Spleen (tissue), 7 donors: ENCODE measurements at regions not wholly inside any gene's neighbourhood (a gene's known extent, or its start where the extent isn't known, plus 50 kb on each side); places are given as distances from the start of the nearest gene placed in this dataset.

Experiments
- POLR2A ChIP-seq, 3 donors: fragments of 450-650 bp; IDR thresholded peaks; one replicate each; pipeline ENCODE4 v1.5.1; 2017; ENCODE audit warnings: antibody characterized with exemption in 3 of 3, mild to moderate bottlenecking in 1 of 3
- POLR2AphosphoS5 ChIP-seq, 3 donors: sonication (generic); formaldehyde crosslinking; IDR thresholded peaks; one replicate each; pipeline ENCODE4 v1.5.1; 2017; ENCODE audit warnings: antibody characterized with exemption in 3 of 3
- TF ChIP-seq, protein P1 (sequence below), 11 experiments: fragments of 200-600 bp in 7 of 11; fragments of 450-650 bp in 4 of 11; sonication (generic) in 4 of 11; IDR thresholded peaks in 8 of 11; conservative IDR thresholded peaks in 3 of 11; 1 replicate in 7 of 11; 2 replicates in 4 of 11; pipeline versions ENCODE4 v1.4.0 to v1.8.0; 2016 to 2021; ENCODE audit warnings: antibody characterized with exemption in 11 of 11, inconsistent platforms in 4 of 11, mild to moderate bottlenecking in 1 of 11
- donor health status: DM: no; HTN: no; CAD: no; lungs with moderate emphysema.
- donor health status: DM: no; HTN: no; CAD: no.
- donor health status: DM: no; HTN: no; CAD: no.

DNA sequence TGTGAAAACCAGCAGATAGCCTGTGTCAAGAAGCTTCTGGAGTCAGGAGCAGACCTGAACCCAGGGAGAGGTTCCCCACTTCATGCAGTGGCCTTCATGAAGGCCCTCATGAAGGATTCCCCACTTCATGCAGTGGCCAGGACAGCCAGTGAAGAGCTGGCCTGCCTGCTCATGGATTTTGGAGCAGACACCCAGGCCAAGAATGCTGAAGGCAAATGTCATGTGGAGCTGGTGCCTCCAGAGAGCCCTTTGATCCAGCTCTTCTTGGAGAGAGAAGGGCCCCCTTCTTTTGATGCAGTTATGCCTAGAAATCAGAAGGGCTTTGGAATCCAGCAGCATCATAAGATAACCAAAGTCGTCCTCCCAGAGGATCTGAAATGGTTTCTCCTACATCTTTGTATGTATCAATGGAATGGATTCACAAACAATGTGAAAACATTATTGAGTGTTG, 103.9 kb upstream of the CHD2 start:
- TF ChIP-seq POLR2A (IDR thresholded peaks at IDR 0.05) (no peak), POLR2AphosphoS5 (IDR thresholded peaks at IDR 0.05) (no peak)
- TF ChIP-seq, protein P1, sequence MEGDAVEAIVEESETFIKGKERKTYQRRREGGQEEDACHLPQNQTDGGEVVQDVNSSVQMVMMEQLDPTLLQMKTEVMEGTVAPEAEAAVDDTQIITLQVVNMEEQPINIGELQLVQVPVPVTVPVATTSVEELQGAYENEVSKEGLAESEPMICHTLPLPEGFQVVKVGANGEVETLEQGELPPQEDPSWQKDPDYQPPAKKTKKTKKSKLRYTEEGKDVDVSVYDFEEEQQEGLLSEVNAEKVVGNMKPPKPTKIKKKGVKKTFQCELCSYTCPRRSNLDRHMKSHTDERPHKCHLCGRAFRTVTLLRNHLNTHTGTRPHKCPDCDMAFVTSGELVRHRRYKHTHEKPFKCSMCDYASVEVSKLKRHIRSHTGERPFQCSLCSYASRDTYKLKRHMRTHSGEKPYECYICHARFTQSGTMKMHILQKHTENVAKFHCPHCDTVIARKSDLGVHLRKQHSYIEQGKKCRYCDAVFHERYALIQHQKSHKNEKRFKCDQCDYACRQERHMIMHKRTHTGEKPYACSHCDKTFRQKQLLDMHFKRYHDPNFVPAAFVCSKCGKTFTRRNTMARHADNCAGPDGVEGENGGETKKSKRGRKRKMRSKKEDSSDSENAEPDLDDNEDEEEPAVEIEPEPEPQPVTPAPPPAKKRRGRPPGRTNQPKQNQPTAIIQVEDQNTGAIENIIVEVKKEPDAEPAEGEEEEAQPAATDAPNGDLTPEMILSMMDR (IDR thresholded peaks at IDR 0.05 in 8 of 11, conservative IDR thresholded peaks at IDR 0.05 in 3 of 11): no peak
